ENCODE measurements at regions not wholly inside any gene's neighbourhood (a gene's known extent, or its start where the extent isn't known, plus 50 kb on each side); places are given as distances from the start of the nearest gene placed in this dataset.

DNA sequence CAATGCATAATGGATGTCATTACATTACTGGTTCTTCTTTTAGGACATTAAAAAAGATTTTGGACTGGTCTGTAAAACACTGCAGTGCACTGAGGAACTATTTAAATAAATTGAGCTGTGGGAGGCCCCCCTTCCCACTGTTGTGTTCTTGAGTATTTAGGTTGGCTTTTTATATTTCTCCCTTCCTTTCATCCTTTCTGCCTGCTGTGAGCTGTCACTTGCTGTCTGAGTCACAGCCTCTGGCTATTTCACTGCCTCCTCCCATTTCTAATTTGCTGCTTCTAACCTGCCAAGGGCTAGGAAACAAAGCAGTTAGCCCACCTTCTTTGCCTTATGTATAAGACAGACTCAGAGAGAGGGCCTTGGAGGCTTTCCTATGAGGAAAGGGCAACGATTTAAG, 89.0 kb upstream of the FNDC3B start:
- DNase-seq (ENCODE audit: low read depth in 1 of 2, low spot score in 1 of 2) = no peak

DNA sequence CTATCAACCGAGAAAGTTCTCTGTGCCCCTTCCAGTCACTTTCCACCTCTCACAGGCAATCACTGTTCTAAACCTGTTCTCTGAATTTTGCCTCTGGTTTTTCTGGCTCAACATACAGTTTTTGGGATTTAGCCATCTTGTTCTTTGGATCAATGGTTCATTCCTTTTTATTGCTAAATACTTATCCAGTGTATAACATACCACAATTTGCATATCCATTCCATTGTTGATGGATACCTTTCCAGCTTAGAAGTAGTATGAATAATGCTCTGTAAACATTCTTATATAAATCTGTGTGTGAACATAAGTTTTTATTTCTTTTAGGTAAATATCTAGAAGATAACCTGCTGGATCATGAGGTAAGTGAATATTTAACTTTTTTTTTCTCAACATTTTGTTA, 87.8 kb upstream of the FNDC3B start:
- DNase-seq (ENCODE audit: low read depth in 1 of 2, low spot score in 1 of 2) = no peak
- TF ChIP-seq, protein P1, sequence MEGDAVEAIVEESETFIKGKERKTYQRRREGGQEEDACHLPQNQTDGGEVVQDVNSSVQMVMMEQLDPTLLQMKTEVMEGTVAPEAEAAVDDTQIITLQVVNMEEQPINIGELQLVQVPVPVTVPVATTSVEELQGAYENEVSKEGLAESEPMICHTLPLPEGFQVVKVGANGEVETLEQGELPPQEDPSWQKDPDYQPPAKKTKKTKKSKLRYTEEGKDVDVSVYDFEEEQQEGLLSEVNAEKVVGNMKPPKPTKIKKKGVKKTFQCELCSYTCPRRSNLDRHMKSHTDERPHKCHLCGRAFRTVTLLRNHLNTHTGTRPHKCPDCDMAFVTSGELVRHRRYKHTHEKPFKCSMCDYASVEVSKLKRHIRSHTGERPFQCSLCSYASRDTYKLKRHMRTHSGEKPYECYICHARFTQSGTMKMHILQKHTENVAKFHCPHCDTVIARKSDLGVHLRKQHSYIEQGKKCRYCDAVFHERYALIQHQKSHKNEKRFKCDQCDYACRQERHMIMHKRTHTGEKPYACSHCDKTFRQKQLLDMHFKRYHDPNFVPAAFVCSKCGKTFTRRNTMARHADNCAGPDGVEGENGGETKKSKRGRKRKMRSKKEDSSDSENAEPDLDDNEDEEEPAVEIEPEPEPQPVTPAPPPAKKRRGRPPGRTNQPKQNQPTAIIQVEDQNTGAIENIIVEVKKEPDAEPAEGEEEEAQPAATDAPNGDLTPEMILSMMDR (IDR thresholded peaks at IDR 0.05; ENCODE audit: insufficient read depth, low read length) = no peak
- TF ChIP-seq SPI1 (IDR thresholded peaks at IDR 0.05; ENCODE audit: borderline replicate concordance, low read depth) = no peak
- TF ChIP-seq GABPA (IDR thresholded peaks at IDR 0.05; ENCODE audit: low read depth) = no peak
- no peak for TF ChIP-seq POLR2AphosphoS5 (IDR thresholded peaks at IDR 0.05; ENCODE audit: low read depth)
- TF ChIP-seq, protein P2, sequence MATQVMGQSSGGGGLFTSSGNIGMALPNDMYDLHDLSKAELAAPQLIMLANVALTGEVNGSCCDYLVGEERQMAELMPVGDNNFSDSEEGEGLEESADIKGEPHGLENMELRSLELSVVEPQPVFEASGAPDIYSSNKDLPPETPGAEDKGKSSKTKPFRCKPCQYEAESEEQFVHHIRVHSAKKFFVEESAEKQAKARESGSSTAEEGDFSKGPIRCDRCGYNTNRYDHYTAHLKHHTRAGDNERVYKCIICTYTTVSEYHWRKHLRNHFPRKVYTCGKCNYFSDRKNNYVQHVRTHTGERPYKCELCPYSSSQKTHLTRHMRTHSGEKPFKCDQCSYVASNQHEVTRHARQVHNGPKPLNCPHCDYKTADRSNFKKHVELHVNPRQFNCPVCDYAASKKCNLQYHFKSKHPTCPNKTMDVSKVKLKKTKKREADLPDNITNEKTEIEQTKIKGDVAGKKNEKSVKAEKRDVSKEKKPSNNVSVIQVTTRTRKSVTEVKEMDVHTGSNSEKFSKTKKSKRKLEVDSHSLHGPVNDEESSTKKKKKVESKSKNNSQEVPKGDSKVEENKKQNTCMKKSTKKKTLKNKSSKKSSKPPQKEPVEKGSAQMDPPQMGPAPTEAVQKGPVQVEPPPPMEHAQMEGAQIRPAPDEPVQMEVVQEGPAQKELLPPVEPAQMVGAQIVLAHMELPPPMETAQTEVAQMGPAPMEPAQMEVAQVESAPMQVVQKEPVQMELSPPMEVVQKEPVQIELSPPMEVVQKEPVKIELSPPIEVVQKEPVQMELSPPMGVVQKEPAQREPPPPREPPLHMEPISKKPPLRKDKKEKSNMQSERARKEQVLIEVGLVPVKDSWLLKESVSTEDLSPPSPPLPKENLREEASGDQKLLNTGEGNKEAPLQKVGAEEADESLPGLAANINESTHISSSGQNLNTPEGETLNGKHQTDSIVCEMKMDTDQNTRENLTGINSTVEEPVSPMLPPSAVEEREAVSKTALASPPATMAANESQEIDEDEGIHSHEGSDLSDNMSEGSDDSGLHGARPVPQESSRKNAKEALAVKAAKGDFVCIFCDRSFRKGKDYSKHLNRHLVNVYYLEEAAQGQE (IDR thresholded peaks at IDR 0.05; ENCODE audit: insufficient replicate concordance, low read depth) = no peak
- H3K4me3 ChIP-seq (replicated peaks; ENCODE audit: insufficient read depth, low read length) = no peak overlapping the region
- H3K27me3 ChIP-seq (ENCODE audit: insufficient read depth, poor library complexity, severe bottlenecking) = no peaks in the 10 kb centered on the region
- H3K27ac ChIP-seq (replicated peaks) = no peak overlapping the region

More for the DNA sequence above, 89.0 kb upstream of the FNDC3B start:
- TF ChIP-seq, protein P1 (IDR thresholded peaks at IDR 0.05; ENCODE audit: insufficient read depth, low read length) = no peak
- TF ChIP-seq POLR2AphosphoS5 (IDR thresholded peaks at IDR 0.05; ENCODE audit: low read depth) (no peak), GABPA (IDR thresholded peaks at IDR 0.05; ENCODE audit: low read depth) (no peak), SPI1 (IDR thresholded peaks at IDR 0.05; ENCODE audit: borderline replicate concordance, low read depth) (no peak)
- TF ChIP-seq, protein P2 (IDR thresholded peaks at IDR 0.05; ENCODE audit: insufficient replicate concordance, low read depth) = no peak
- no peak overlapping the region for H3K27ac ChIP-seq (replicated peaks)
- H3K4me3 ChIP-seq (replicated peaks; ENCODE audit: insufficient read depth, low read length) = no peak overlapping the region
- H3K27me3 ChIP-seq (ENCODE audit: insufficient read depth, poor library complexity, severe bottlenecking) = no peaks in the 10 kb centered on the region

DNA sequence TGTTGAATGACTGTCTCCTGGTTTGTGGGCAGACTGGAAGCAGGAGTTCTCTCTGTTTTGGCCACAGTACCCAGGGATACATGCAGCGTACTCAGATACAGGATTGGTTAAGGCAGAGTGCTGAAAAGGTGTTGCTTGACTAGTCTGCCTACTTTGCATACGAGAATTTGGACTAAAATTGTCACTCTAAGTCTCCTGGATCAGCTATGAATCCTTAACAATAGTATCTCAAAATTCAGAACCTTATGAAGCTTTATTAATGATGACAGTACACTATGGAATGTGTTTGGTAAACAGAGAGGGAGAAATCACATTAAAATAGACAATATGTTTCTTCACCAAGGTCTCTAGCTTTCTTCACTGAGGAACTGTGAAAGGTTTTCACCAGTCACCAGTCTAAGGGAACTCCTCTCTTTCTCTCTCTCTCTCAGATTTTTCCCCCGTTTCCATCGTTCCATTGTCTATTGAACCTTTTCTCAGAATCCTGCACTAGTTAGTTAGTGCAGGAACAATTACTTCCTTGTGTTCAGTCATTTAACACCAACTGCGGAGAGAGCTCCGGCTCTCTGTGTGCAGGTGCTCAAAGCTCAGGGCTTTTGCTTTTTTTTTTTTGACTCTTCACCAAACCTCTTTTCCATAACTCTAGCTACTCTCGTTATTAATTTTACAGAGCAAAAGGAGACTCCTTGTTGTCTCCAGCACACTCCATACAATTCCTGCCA, 85.9 kb upstream of the FNDC3B start:
- H3K27ac ChIP-seq (replicated peaks) = no peak overlapping the region
- no peak overlapping the region for H3K4me3 ChIP-seq (replicated peaks; ENCODE audit: insufficient read depth, low read length)
- no peak for TF ChIP-seq POLR2AphosphoS5 (IDR thresholded peaks at IDR 0.05; ENCODE audit: low read depth)
- TF ChIP-seq GABPA (IDR thresholded peaks at IDR 0.05; ENCODE audit: low read depth) = no peak
- no peak for TF ChIP-seq SPI1 (IDR thresholded peaks at IDR 0.05; ENCODE audit: borderline replicate concordance, low read depth)
- TF ChIP-seq, protein P2 (IDR thresholded peaks at IDR 0.05; ENCODE audit: insufficient replicate concordance, low read depth) = no peak
- TF ChIP-seq, protein P1 (IDR thresholded peaks at IDR 0.05; ENCODE audit: insufficient read depth, low read length) = no peak
- no peaks in the 10 kb centered on the region for H3K27me3 ChIP-seq (ENCODE audit: insufficient read depth, poor library complexity, severe bottlenecking)
- no peak for DNase-seq (ENCODE audit: low read depth in 1 of 2, low spot score in 1 of 2)

All from HL-60 (cell line).